ENCODE measurements at regions not wholly inside any gene's neighbourhood (a gene's known extent, or its start where the extent isn't known, plus 50 kb on each side); places are given as distances from the start of the nearest gene placed in this dataset.

DNA sequence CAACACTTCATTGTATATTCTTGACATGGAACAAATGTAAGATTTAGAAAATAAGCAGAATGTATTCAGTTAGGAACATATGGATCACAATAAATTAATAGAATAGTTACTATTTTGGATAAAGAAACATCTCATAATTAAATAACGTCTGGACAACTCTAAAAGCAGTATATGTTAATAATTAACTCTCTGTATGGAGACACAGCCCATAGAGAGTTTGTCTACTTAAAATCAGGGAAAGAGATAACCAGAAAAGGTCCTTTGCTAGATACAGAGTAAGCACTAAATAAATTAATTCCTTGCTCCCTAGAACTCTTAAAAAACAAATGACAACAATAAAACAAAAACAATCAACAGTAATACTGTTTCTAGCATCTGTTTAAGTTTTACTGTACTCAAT, 184.4 kb upstream of the THSD7A start:
- TF ChIP-seq, protein P1, sequence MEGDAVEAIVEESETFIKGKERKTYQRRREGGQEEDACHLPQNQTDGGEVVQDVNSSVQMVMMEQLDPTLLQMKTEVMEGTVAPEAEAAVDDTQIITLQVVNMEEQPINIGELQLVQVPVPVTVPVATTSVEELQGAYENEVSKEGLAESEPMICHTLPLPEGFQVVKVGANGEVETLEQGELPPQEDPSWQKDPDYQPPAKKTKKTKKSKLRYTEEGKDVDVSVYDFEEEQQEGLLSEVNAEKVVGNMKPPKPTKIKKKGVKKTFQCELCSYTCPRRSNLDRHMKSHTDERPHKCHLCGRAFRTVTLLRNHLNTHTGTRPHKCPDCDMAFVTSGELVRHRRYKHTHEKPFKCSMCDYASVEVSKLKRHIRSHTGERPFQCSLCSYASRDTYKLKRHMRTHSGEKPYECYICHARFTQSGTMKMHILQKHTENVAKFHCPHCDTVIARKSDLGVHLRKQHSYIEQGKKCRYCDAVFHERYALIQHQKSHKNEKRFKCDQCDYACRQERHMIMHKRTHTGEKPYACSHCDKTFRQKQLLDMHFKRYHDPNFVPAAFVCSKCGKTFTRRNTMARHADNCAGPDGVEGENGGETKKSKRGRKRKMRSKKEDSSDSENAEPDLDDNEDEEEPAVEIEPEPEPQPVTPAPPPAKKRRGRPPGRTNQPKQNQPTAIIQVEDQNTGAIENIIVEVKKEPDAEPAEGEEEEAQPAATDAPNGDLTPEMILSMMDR (tag by site-specific recombination; IDR thresholded peaks at IDR 0.05): no peak
- TF ChIP-seq ZNF521 (tag by site-specific recombination; IDR thresholded peaks at IDR 0.05) (no peak), ZNF211 (tag by site-specific recombination; IDR thresholded peaks at IDR 0.05; ENCODE audit: low read depth) (no peak), ZFP3 (tag by site-specific recombination; IDR thresholded peaks at IDR 0.05; ENCODE audit: low read depth) (no peak), SP7 (tag by site-specific recombination; IDR thresholded peaks at IDR 0.05) (no peak)

Data from HEK293 (cell line).